Common myeloid progenitor, CD34-positive (primary cell): ENCODE measurements at regions not wholly inside any gene's neighbourhood (a gene's known extent, or its start where the extent isn't known, plus 50 kb on each side); places are given as distances from the start of the nearest gene placed in this dataset.

ENCODE experiments used
- CTCF ChIA-PET: fragments of 350-600 bp; sonication (Branson Sonifier 250); formaldehyde crosslinking; loops from one replicate; lab custom pipeline; 2021; ENCODE audit warnings: antibody characterized with exemption; lab: Charles Lee
- POLR2A ChIA-PET: fragments of 350-600 bp; sonication (Branson Sonifier 250); formaldehyde crosslinking; loops from one replicate; lab custom pipeline; 2021; ENCODE audit warnings: antibody characterized with exemption; lab: Charles Lee
- DNase-seq, 3 donors: peaks; one replicate each; pipeline versions ENCODE4 v3.0.0 to v3.0.0-alpha.2; 2013
- H3K27ac ChIP-seq, 2 experiments: 1 replicate in 1 of 2; 2 replicates in 1 of 2; pipeline ENCODE4 v1.7.0; 2013; ENCODE audit warnings: inconsistent platforms in 2 of 2, low read length in 2 of 2, mild to moderate bottlenecking in 2 of 2, low read depth in 1 of 2, moderate library complexity in 1 of 2; ENCODE audit not compliant: severe bottlenecking in 2 of 2, insufficient read depth in 1 of 2, poor library complexity in 1 of 2
- H3K27me3 ChIP-seq, 5 experiments: replicated peaks in 2 of 5; 1 replicate in 3 of 5; 2 replicates in 2 of 5; pipeline versions ENCODE4 v1.6.1 to v1.7.0; 2013; ENCODE audit warnings: low read length in 4 of 5, mild to moderate bottlenecking in 2 of 5, moderate library complexity in 2 of 5, inconsistent platforms in 1 of 5; ENCODE audit not compliant: insufficient read depth in 5 of 5, control insufficient read depth in 4 of 5
- H3K36me3 ChIP-seq, 4 experiments: 1 replicate in 2 of 4; 2 replicates in 2 of 4; pipeline versions ENCODE4 v1.6.1 to v1.7.0; 2013; ENCODE audit warnings: low read length in 3 of 4, control low read depth in 1 of 4, mild to moderate bottlenecking in 1 of 4; ENCODE audit not compliant: control insufficient read depth in 4 of 4, insufficient read depth in 4 of 4
- H3K4me1 ChIP-seq, 4 experiments: 1 replicate in 3 of 4; 2 replicates in 1 of 4; pipeline versions ENCODE4 v1.6.1 to v1.7.1; 2013; ENCODE audit warnings: low read length in 3 of 4, mild to moderate bottlenecking in 3 of 4, control low read depth in 1 of 4, inconsistent platforms in 1 of 4, moderate library complexity in 1 of 4; ENCODE audit not compliant: control insufficient read depth in 4 of 4, insufficient read depth in 4 of 4; ENCODE audit errors: control extremely low read depth in 1 of 4
- H3K4me3 ChIP-seq, 7 experiments: 1 replicate in 4 of 7; 2 replicates in 3 of 7; pipeline versions ENCODE4 v1.5.1 to v1.7.0; 2013; ENCODE audit warnings: mild to moderate bottlenecking in 7 of 7, low read length in 6 of 7, moderate library complexity in 6 of 7, inconsistent platforms in 2 of 7, low read depth in 2 of 7, control low read depth in 1 of 7; ENCODE audit not compliant: insufficient read depth in 4 of 7, control insufficient read depth in 1 of 7; ENCODE audit errors: extremely low read depth in 1 of 7
- H3K9me3 ChIP-seq, 5 experiments: 1 replicate in 4 of 5; 2 replicates in 1 of 5; pipeline versions ENCODE4 v1.6.1 to v1.7.1; 2013; ENCODE audit warnings: low read length in 4 of 5, mild to moderate bottlenecking in 2 of 5, inconsistent platforms in 1 of 5, low read depth in 1 of 5, moderate library complexity in 1 of 5; ENCODE audit not compliant: control insufficient read depth in 4 of 5, insufficient read depth in 2 of 5; ENCODE audit errors: control extremely low read depth in 1 of 5
- WGBS: methylation state at CpG from one replicate; pipeline ENCODE4 v1.1.5; 2013; ENCODE audit not compliant: insufficient coverage; 5-methylcytosine and 5-hydroxymethylcytosine counted together

DNA sequence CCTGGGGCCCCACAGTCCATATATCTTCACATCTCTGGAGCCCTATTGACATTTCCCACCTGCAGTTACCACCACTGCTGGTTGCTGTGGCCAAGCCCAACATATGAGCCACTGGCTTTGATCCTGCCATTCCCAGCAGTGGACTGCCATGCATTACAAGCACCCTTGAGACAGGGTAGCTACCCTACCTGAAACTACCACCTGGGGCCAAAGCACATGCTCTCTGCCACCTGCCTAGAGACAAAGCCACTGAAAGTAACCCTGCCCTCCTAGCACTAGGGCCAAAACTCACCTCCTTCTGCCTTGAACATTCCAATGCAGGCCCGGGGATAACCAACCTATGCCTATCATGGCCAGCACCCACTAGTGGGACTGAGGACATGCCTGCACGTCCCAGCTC lies 255.5 kb upstream of the KHDRBS2 start:
- WGBS, result 100% methylated on average over 2 of the region's 2 CpGs
- ChIA-PET CTCF (no interaction called here), POLR2A (no interaction called here)
- no peak overlapping the region for H3K27ac ChIP-seq
- H3K27me3 ChIP-seq, result no peaks in the 10 kb centered on the region
- H3K9me3 ChIP-seq, result no peaks in the 10 kb centered on the region
- no peak for DNase-seq
- no peak overlapping the region for H3K4me3 ChIP-seq
- H3K36me3 ChIP-seq, result no peaks in the 10 kb centered on the region
- no peaks in the 10 kb centered on the region for H3K4me1 ChIP-seq

DNA sequence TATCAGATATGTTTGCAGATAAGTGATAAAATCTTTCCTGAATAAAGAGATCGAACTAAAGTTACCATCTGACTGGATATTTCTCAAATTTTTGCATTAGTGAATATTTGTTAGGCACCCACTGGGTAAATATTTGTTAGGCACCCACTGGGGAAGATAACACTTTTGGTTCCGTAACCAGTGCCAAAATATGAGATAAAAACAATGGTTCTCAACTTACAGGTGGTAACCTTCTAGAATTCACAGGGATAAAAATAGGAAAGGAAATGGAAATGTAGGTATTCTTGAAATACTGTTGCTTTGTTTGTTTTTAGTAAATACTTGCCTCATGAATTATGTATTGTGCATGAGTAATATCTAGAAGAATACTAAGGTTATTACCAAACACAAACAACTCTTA lies 245.0 kb upstream of the KHDRBS2 start:
- Histone ChIP-seq H3K4me3 (no peak overlapping the region), H3K4me1 (peaks cover 0 to 13% (median 7%) of the 10 kb centered on the region in 4 experiments), H3K9me3 (peaks cover 0 to 2% (median 0%) of the 10 kb centered on the region in 5 experiments), H3K36me3 (no peaks in the 10 kb centered on the region), H3K27me3 (no peaks in the 10 kb centered on the region), H3K27ac (no peak overlapping the region)
- no peak for DNase-seq
- ChIA-PET CTCF (no interaction called here), POLR2A (no interaction called here)
- WGBS, result 89% methylated on average over 2 of the region's 2 CpGs

- H3K4me1 ChIP-seq, result peaks cover 0 to 13% (median 7%) of the 10 kb centered on the region in 4 experiments
- no peaks in the 10 kb centered on the region for H3K27me3 ChIP-seq
- H3K36me3 ChIP-seq, result no peaks in the 10 kb centered on the region
- CTCF ChIA-PET, result interaction anchor here (1.2 kb wide), 1 partner anchor 11 kb away, joined by 6 read pairs; no protein-coding TSS in a partner anchor
- peaks cover 0 to 2% (median 0%) of the 10 kb centered on the region in 5 experiments for H3K9me3 ChIP-seq
- POLR2A ChIA-PET, result no interaction called here
- no peak overlapping the region for H3K27ac ChIP-seq
- 0% methylated on average over 1 of the region's 3 CpGs for WGBS
- H3K4me3 ChIP-seq, result peak overlapping the region in 1 of 7 experiments; percentile 24
- DNase-seq, result peak; percentile 8 to 75 (median 66)
These were observed 243.0 kb upstream of the KHDRBS2 start for GRCh38 chr6:62528894-62529526.

DNA sequence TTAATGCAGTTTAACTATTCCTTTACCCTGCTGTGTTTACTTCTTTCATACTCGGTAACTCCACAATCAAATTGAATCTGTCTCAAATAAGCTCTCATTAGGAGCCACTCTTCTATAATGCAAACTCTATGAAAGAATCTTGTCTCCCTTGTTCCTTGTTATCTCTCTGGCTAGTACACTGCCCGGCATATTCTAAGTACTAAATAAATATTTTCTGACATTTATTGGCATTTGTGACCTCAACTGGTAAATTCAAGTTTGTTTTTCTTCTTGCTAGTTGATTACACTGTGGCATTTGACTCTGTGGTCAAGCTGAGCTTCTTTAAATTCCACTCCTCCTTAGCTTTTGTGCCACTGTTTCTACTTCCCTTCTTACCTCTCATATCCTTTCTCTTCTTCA lies 237.6 kb upstream of the KHDRBS2 start:
- DNase-seq, result no peak
- no CpG with 5 or more reads among the region's 2 CpGs for WGBS
- Histone ChIP-seq H3K27me3 (no peaks in the 10 kb centered on the region), H3K9me3 (no peaks in the 10 kb centered on the region), H3K4me1 (peaks cover 0 to 3% (median 0%) of the 10 kb centered on the region in 4 experiments), H3K4me3 (no peak overlapping the region), H3K27ac (no peak overlapping the region), H3K36me3 (no peaks in the 10 kb centered on the region)
- POLR2A ChIA-PET, result no interaction called here
- CTCF ChIA-PET, result no interaction called here

- POLR2A ChIA-PET, result no interaction called here
- peaks cover 5 to 18% (median 11%) of the 10 kb centered on the region in 4 experiments for H3K4me1 ChIP-seq
- H3K27me3 ChIP-seq, result no peaks in the 10 kb centered on the region
- CTCF ChIA-PET, result no interaction called here
- no peak for DNase-seq
- H3K9me3 ChIP-seq, result no peaks in the 10 kb centered on the region
- no peaks in the 10 kb centered on the region for H3K36me3 ChIP-seq
- H3K27ac ChIP-seq, result no peak overlapping the region
- no peak overlapping the region for H3K4me3 ChIP-seq
These were observed 233.5 kb upstream of the KHDRBS2 start for GRCh38 chr6:62519574-62519973.

DNA sequence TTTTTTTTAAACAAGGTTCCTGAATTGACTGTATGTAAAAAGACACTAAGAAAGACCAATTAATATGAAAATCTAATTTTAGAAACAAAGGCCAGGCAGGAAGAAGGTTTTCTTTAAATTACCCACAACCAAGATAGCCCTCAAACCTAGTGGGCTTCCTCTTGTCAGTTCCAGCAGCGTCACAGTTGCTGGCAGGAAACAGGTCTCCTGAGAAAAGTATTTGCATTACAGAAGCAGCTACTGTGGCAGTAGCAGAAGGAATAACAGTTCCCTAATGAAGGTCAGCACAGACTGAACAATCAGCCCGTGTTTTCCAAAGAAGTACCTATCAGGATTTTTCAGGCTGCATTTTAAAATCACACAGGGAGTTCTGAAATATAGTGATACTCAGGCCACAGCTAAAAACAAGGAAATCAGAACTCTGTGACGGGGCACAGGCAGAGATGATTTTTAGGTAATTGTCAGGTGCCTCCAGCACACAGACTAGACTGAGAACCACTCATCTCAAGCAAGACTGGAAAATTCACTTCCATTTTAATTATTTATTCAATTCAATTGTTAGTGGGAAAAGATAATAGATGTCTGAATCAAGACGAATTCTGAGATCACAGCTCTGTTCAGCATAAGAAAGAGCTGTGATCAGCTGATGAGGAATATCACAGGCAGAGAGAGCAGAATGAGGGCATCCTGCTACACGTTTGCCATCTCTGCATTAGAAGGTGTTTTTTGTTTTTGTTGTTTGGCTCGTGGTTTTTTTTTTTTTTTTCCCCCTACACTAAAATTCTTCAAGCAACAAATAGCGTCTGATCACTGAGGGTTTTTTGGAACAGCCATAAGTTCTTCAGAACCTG lies 230.5 kb upstream of the KHDRBS2 start:
- peaks cover 5 to 18% (median 11%) of the 10 kb centered on the region in 4 experiments for H3K4me1 ChIP-seq
- H3K4me3 ChIP-seq, result peak overlapping the region in 3 of 7 experiments; percentile 4 to 56 (median 40)
- peak; percentile 6 to 57 (median 38) for DNase-seq
- H3K36me3 ChIP-seq, result no peaks in the 10 kb centered on the region
- no peak overlapping the region for H3K27ac ChIP-seq
- CTCF ChIA-PET, result no interaction called here
- no peaks in the 10 kb centered on the region for H3K9me3 ChIP-seq
- POLR2A ChIA-PET, result no interaction called here
- no peaks in the 10 kb centered on the region for H3K27me3 ChIP-seq
- WGBS, result 20% methylated on average over 2 of the region's 7 CpGs

GRCh38 chr6:62492192-62492822 lies 206.3 kb upstream of the KHDRBS2 start:
- ChIA-PET CTCF (no interaction called here), POLR2A (no interaction called here)
- Histone ChIP-seq H3K9me3 (peaks cover 0 to 3% (median 0%) of the 10 kb centered on the region in 5 experiments), H3K27me3 (no peaks in the 10 kb centered on the region), H3K36me3 (no peaks in the 10 kb centered on the region), H3K4me1 (no peaks in the 10 kb centered on the region), H3K27ac (no peak overlapping the region), H3K4me3 (no peak overlapping the region)
- WGBS, result over 99% methylated on average over 10 of the region's 11 CpGs
- DNase-seq, result no peak
